H7 (cell line): ENCODE measurements at regions not wholly inside any gene's neighbourhood (a gene's known extent, or its start where the extent isn't known, plus 50 kb on each side); places are given as distances from the start of the nearest gene placed in this dataset.
A peak's percentile ranks its signal among the peaks of the same experiment; 100 is the strongest.

Source experiments
- DNase-seq: peaks from one replicate; pipeline ENCODE4 v3.0.0; 2012
- H3K27me3 ChIP-seq: 2 replicates; pipeline ENCODE4 v1.6.0; 2011; ENCODE audit warnings: mild to moderate bottlenecking, low read length; ENCODE audit not compliant: control insufficient read depth, insufficient read depth
- H3K36me3 ChIP-seq: replicated peaks from 2 replicates; pipeline ENCODE4 v1.5.1; 2011; ENCODE audit warnings: low read length; ENCODE audit not compliant: control insufficient read depth, insufficient read depth
- H3K4me3 ChIP-seq: 2 replicates; pipeline ENCODE4 v1.5.1; 2011; ENCODE audit warnings: low read depth, mild to moderate bottlenecking, control low read depth, low read length, moderate library complexity; ENCODE audit not compliant: insufficient read depth

GRCh38 chr3:182711853-182712252 lies 81.5 kb upstream of the ATP11B start:
- no peak overlapping the region for H3K4me3 ChIP-seq
- H3K36me3 ChIP-seq, result no peaks in the 10 kb centered on the region
- H3K27me3 ChIP-seq, result no peaks in the 10 kb centered on the region
- no peak for DNase-seq

GRCh38 chr3:182713111-182713510 lies 80.2 kb upstream of the ATP11B start:
- DNase-seq, result no peak
- no peak overlapping the region for H3K4me3 ChIP-seq
- H3K36me3 ChIP-seq, result no peaks in the 10 kb centered on the region
- H3K27me3 ChIP-seq, result no peaks in the 10 kb centered on the region

GRCh38 chr3:182713743-182714517 lies 79.4 kb upstream of the ATP11B start:
- DNase-seq, result peak; percentile 44
- Histone ChIP-seq H3K4me3 (no peak overlapping the region), H3K36me3 (no peaks in the 10 kb centered on the region), H3K27me3 (no peaks in the 10 kb centered on the region)

- Histone ChIP-seq H3K4me3 (no peak overlapping the region), H3K36me3 (no peaks in the 10 kb centered on the region), H3K27me3 (no peaks in the 10 kb centered on the region)
- DNase-seq, result no peak
Measured at GRCh38 chr3:182715006-182715405, 78.3 kb upstream of the ATP11B start.

GRCh38 chr3:182716114-182716688 lies 77.1 kb upstream of the ATP11B start:
- H3K36me3 ChIP-seq, result no peaks in the 10 kb centered on the region
- H3K4me3 ChIP-seq, result no peak overlapping the region
- no peaks in the 10 kb centered on the region for H3K27me3 ChIP-seq
- no peak for DNase-seq

GRCh38 chr3:182717216-182717615 lies 76.1 kb upstream of the ATP11B start:
- Histone ChIP-seq H3K27me3 (no peaks in the 10 kb centered on the region), H3K36me3 (no peaks in the 10 kb centered on the region), H3K4me3 (no peak overlapping the region)
- no peak for DNase-seq

GRCh38 chr3:182722907-182723306 lies 70.4 kb upstream of the ATP11B start:
- no peak overlapping the region for H3K4me3 ChIP-seq
- H3K36me3 ChIP-seq, result no peaks in the 10 kb centered on the region
- no peak for DNase-seq
- H3K27me3 ChIP-seq, result no peaks in the 10 kb centered on the region

- Histone ChIP-seq H3K4me3 (no peak overlapping the region), H3K36me3 (no peaks in the 10 kb centered on the region), H3K27me3 (no peaks in the 10 kb centered on the region)
- DNase-seq, result no peak
Measured at GRCh38 chr3:182723596-182723995, 69.7 kb upstream of the ATP11B start.

GRCh38 chr3:182725372-182726251 lies 67.7 kb upstream of the ATP11B start:
- H3K4me3 ChIP-seq, result no peak overlapping the region
- peak; percentile 35 for DNase-seq
- no peaks in the 10 kb centered on the region for H3K36me3 ChIP-seq
- no peaks in the 10 kb centered on the region for H3K27me3 ChIP-seq

GRCh38 chr3:182726258-182727142 lies 66.8 kb upstream of the ATP11B start:
- Histone ChIP-seq H3K27me3 (no peaks in the 10 kb centered on the region), H3K36me3 (no peaks in the 10 kb centered on the region)
- no peak for DNase-seq

GRCh38 chr3:182728238-182728637 lies 65.1 kb upstream of the ATP11B start:
- Histone ChIP-seq H3K27me3 (no peaks in the 10 kb centered on the region), H3K36me3 (no peaks in the 10 kb centered on the region), H3K4me3 (no peak overlapping the region)
- DNase-seq, result no peak

More at GRCh38 chr3:182726258-182727142, 66.8 kb upstream of the ATP11B start:
- no peak overlapping the region for H3K4me3 ChIP-seq

GRCh38 chr3:182729903-182730674 lies 63.2 kb upstream of the ATP11B start:
- DNase-seq, result no peak
- Histone ChIP-seq H3K4me3 (no peak overlapping the region), H3K36me3 (no peaks in the 10 kb centered on the region), H3K27me3 (no peaks in the 10 kb centered on the region)

- Histone ChIP-seq H3K27me3 (no peaks in the 10 kb centered on the region), H3K36me3 (no peaks in the 10 kb centered on the region), H3K4me3 (no peak overlapping the region)
- DNase-seq, result no peak
Measured at GRCh38 chr3:182730675-182731042, 62.6 kb upstream of the ATP11B start.
